ENCODE measurements at regions not wholly inside any gene's neighbourhood (a gene's known extent, or its start where the extent isn't known, plus 50 kb on each side); places are given as distances from the start of the nearest gene placed in this dataset.
"Not testable (repeated sequence)": the region's sequence is repeated elsewhere in the genome, so short reads cannot be mapped to it uniquely, and the experiment has no call there.

DNA sequence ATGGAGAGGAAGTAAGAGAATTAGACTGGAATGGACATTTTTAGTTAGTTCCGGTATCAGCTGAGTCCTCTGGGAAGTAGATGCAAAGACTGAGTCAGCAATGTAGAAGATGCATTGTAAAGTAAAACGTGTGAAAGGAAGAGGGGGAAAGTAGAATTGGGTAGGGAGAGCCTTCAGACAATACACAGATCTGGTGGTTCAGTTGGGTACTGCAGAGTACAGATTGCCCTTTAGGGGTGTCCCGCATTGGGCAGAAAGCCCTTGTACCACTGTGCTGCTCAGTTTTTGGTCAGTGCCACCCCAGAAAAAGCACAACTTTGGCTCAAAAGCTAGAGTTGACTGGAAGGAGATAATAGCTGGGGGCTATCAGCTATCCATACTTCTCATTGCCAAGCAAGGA is 247.4 kb downstream of the KBTBD8 start:
- Mint-ChIP-seq H3K9me3 (no peaks in the 10 kb centered on the region), H3K36me3 (ENCODE audit: low read depth) (no peaks in the 10 kb centered on the region), H3K4me3 (no peak overlapping the region), H3K27ac (no peak overlapping the region), H3K4me1 (no peaks in the 10 kb centered on the region), H3K27me3 (no peaks in the 10 kb centered on the region)
- no peak for DNase-seq
- POLR2A ChIA-PET = no interaction called here
- CTCF ChIA-PET = interaction anchor here (1.6 kb wide), 1 partner anchor 274 kb away, joined by 3 read pairs; no protein-coding TSS in a partner anchor

DNA sequence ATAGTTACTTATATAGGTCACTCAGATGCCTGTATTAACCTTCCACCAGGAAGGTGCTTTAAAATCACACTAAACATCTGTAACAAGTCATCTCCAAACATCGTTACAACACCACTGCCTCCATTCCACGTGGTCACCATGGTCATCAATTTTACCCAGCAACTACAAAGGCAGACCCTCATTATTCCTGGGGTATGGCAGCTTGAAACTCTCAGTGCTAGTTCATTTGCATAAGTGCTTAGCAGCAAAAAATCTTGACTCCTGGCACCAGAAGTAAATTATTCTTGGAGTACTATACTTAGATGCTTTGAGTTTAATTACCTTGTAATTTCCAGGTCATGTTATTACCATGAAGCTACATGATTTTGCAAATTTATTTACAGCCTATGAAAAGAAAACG is 250.6 kb downstream of the KBTBD8 start:
- ChIA-PET POLR2A (no interaction called here), CTCF (no interaction called here)
- Mint-ChIP-seq H3K9me3 (no peaks in the 10 kb centered on the region), H3K4me1 (no peaks in the 10 kb centered on the region), H3K27ac (no peak overlapping the region), H3K4me3 (no peak overlapping the region), H3K36me3 (ENCODE audit: low read depth) (no peaks in the 10 kb centered on the region), H3K27me3 (no peaks in the 10 kb centered on the region)
- DNase-seq = no peak

DNA sequence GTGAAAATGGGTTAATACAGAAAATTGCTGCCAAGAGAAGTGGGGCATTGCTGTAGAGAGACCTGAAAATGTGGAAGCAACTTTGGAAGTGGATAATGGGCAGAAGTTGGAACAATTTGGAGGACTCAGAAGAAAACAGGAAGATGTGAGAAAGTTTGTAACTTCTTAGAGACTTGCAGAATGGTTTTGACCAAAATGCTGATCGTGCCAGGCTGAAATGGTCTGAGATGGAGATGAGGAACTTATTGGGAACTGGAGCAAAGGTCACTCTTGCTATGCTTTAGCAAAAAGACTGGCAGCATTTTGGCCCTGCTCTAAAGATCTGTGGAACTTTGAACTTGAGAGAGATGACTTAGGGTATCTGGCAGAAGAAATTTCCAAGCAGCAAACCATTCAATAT is 254.8 kb downstream of the KBTBD8 start:
- POLR2A ChIA-PET; H3K4me1 Mint-ChIP-seq; H3K9me3 Mint-ChIP-seq; H3K27me3 Mint-ChIP-seq; H3K36me3 Mint-ChIP-seq (ENCODE audit: low read depth); H3K27ac Mint-ChIP-seq; CTCF ChIA-PET; H3K4me3 Mint-ChIP-seq; DNase-seq: not testable (repeated sequence)

DNA sequence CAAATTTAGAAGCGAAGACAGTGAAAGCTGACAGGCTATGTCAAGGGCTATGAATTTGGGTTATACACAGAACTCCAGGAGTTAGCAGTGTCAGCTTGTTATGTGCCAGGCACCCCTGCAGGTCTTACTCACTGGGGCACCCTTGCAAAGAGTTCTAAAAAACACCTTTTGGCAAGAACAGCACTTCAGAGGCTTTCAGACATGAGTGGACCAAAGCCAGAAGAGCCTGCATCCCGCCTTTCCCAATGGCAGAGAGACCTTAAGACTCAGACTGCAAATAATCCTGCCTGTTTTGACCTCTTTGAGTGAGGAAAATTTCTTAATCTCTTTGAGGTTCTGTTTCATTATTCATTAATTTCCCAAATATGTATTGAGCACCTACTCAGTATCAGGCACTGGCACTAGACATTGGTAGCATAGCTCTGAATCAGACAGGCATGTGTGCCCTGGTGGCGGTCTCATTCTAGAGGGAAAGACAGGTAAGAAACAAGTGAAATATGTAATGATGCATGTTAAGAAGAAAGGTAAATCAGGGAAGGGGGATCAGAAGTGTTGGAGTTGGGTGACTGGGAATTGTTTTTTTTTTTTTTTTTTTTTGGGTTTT is 280.0 kb downstream of the KBTBD8 start:
- no peak for DNase-seq
- Mint-ChIP-seq H3K27me3 (peaks cover 2% of the 10 kb centered on the region), H3K4me1 (no peaks in the 10 kb centered on the region), H3K27ac (no peak overlapping the region), H3K36me3 (ENCODE audit: low read depth) (no peaks in the 10 kb centered on the region), H3K4me3 (no peak overlapping the region), H3K9me3 (peaks cover 3% of the 10 kb centered on the region)
- ChIA-PET POLR2A (no interaction called here), CTCF (no interaction called here)

DNA sequence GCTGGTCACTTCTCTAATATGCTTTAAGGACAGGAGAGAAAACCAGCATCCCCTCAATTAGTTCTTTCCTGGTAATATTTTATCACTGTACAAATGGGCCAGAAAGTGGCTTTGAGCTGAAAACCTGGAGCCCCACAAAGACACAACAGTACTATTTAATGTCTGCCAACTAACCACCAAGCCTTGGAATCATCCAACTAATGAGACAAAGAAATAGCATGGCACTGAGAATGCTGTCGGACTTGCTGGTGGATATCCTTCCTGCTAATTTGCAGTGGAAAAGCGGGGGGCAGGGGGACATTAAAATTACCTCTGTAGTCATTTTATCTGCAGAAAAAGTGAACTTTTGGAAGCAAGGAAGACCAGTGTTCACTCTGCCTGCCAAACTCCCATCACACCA is 288.5 kb downstream of the KBTBD8 start:
- no peak for DNase-seq
- Mint-ChIP-seq H3K9me3 (peaks cover 2% of the 10 kb centered on the region), H3K4me1 (no peaks in the 10 kb centered on the region), H3K4me3 (no peak overlapping the region), H3K27me3 (no peaks in the 10 kb centered on the region), H3K36me3 (ENCODE audit: low read depth) (no peaks in the 10 kb centered on the region), H3K27ac (no peak overlapping the region)
- ChIA-PET POLR2A (no interaction called here), CTCF (no interaction called here)

DNA sequence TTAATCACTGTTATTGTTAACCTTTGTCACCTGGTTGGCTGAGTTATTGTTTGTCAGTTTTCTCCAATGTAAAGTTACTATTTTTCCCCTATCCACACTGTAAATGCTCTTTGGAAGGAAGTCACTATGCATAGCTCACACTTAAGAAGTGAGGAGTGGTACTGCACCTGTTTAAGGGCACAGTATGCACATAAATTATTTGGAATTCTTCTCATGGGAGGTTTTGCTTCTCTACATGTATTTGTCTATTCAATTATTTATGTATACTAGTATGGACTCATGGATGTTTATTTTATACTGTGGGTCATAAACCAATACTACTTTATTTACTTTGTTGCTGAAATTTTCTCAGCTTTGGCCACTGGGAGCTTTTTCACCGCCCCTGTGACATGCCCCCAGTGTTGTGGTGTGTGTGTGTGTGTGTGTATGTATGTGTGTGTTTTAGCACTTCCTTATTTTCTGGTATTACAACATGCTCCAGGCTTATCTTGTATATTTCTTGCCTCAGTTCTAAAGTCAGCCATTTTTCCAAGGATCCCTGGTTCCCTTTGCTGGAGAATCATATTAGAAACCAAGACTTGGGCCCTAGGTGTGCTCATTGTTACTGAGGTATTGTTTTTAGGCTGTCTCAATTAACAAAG is 290.5 kb downstream of the KBTBD8 start:
- Mint-ChIP-seq H3K9me3 (no peaks in the 10 kb centered on the region), H3K27me3 (no peaks in the 10 kb centered on the region), H3K4me3 (no peak overlapping the region), H3K4me1 (no peaks in the 10 kb centered on the region), H3K36me3 (ENCODE audit: low read depth) (no peaks in the 10 kb centered on the region), H3K27ac (no peak overlapping the region)
- no peak for DNase-seq
- ChIA-PET CTCF (no interaction called here), POLR2A (no interaction called here)

DNA sequence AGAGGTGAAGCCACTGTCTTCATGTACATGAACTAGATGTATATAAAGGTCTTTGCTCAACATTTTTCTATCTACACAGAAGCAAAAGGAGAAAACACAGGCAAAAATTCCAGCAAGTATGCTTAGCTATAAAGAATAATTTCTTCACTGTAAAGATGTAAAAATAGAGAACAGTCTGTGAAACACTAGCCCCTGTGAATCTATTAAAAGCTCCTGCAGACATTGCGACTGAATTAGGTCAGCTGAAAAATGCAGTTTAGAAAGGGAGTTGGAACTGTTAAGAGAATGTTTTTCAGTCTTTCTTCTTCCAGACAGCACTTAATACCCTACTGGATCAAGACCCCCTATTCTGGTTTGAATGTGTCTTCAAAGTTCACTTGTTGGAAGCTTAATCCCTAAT is 291.5 kb downstream of the KBTBD8 start:
- POLR2A ChIA-PET = no interaction called here
- H3K27me3 Mint-ChIP-seq = no peaks in the 10 kb centered on the region
- DNase-seq = no peak
- H3K27ac Mint-ChIP-seq = no peak overlapping the region
- CTCF ChIA-PET = no interaction called here
- H3K4me3 Mint-ChIP-seq = no peak overlapping the region
- H3K9me3 Mint-ChIP-seq = no peaks in the 10 kb centered on the region
- H3K4me1 Mint-ChIP-seq = no peaks in the 10 kb centered on the region
- H3K36me3 Mint-ChIP-seq (ENCODE audit: low read depth) = no peaks in the 10 kb centered on the region

DNA sequence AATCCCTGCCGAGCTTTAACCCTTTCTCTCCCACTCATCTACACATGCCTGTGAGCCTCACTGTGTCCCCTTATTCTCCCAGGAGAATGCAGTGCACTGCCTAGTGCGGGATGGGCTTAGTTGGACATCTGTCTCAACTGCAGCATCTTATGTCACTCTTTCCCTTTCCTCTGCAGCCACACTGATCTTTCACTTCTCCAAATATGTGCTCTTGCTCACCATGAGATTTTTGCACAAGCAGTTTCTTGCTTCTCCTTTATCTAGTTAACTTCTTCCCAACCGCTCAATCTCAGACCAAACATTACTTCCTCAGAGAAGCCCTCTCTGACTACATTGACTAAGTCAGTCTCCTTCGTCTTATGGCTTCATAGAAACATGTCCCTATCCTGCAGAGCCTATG is 292.3 kb downstream of the KBTBD8 start:
- Mint-ChIP-seq H3K4me1 (no peaks in the 10 kb centered on the region), H3K4me3 (no peak overlapping the region)
- CTCF ChIA-PET = no interaction called here

DNA sequence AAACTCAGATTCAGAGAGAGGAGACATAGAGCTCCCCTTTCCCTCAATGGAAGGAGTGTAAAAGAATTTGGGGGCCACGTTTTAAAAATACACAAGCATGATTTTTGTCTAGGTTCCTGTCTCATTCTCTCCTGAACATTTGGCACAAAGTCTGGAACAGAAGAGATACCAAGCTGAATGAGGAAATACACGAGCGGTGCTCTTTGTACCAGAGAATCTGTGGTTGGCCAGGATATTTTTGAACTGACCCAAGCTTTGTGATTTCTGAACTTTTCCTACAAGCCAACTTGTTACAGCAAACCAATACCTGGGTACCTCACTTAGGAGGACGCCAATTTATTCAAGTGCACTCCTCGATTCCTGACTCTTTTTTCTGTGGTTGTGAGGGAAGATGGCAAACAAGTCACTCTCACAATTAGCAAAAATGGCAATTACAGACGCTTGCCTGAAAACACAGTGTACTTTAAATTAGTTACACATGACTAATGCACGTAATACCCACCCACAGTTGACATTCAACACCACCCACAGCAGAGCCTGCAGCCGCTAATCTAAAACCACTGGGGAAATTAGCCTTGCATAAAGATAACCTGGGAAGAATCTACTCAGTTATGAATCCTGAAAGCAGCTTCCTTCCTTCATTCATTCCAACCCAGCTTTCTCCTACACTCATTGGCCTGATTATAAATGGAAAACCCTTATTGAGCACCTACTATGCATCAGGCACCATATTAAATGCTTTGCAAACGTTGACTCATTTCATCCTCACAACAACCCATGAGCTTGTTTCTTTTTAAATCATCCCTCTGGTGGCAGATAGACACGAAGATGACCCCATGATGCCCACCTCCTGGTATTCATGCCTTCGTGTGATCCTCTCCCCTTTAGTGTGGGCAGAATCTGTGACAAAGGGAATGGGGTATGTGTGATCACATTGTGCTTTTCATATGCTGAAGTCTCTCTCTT is 293.5 kb downstream of the KBTBD8 start:
- Mint-ChIP-seq H3K36me3 (ENCODE audit: low read depth) (no peaks in the 10 kb centered on the region), H3K4me3 (no peak overlapping the region), H3K9me3 (no peaks in the 10 kb centered on the region), H3K27ac (no peak overlapping the region), H3K27me3 (no peaks in the 10 kb centered on the region), H3K4me1 (no peaks in the 10 kb centered on the region)
- DNase-seq = no peak
- ChIA-PET POLR2A (no interaction called here), CTCF (no interaction called here)

More for the DNA sequence above, 292.3 kb downstream of the KBTBD8 start:
- Mint-ChIP-seq H3K27ac (no peak overlapping the region), H3K9me3 (no peaks in the 10 kb centered on the region), H3K27me3 (no peaks in the 10 kb centered on the region), H3K36me3 (ENCODE audit: low read depth) (no peaks in the 10 kb centered on the region)
- DNase-seq = no peak
- POLR2A ChIA-PET = no interaction called here

DNA sequence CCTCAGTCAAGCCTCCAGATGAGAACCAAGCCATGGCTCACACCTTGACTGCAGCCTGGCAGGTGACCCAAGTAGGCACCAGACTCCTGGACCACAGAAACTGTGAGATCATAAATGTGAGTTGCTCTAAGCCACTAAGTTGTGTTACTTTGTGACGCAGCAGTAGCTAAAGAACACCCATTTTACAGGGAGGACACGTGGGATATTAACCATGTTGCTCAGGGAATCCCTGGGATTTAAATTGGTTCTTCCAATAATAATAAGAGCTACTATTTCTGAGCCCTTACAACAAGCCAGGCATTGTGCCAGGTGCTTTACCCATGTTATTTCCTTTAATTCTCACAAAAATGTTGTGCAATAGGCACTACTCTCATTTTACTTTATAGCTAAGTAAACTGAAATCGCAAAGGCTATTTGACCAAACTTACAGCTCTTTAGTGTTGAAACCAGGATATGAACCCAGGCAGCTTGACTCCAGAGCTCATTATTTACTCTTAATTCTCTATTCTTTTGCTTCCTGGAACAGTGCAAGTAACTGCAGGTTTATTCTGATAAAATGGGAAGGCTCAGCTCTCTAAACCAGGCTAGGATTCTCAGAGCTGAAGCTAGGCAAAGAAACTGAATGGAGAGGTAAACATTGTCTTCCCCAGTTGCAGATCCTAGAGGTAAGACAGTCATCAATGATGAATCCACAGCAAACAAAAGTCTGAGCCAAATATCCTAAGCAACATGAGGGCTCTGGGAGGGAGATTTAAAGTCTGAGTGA is 294.4 kb downstream of the KBTBD8 start:
- Mint-ChIP-seq H3K27me3 (no peaks in the 10 kb centered on the region), H3K9me3 (no peaks in the 10 kb centered on the region), H3K4me1 (no peaks in the 10 kb centered on the region), H3K36me3 (ENCODE audit: low read depth) (no peaks in the 10 kb centered on the region), H3K27ac (no peak overlapping the region), H3K4me3 (no peak overlapping the region)
- no peak for DNase-seq
- CTCF ChIA-PET = no interaction called here
- POLR2A ChIA-PET = no interaction called here

DNA sequence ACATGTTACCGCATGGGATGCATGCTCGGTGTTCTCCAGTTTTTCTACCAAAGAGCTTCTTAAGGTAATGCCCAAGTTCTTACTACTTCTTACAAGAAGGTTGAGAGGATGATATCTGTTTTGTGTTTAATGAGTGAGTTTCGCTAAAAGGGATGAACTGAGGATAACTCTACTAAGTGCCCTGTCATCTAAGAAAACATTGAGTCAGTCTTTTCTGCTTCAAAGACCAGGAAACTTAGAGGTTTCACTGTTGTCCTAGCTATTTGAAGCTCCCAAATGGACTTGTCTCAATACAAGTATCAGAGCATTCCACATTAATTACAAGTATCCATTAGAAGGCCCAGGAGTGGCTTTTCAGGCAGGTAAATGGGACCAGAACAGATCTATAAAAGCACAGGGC is 296.2 kb downstream of the KBTBD8 start:
- Mint-ChIP-seq H3K27me3 (no peaks in the 10 kb centered on the region), H3K27ac (no peak overlapping the region), H3K36me3 (ENCODE audit: low read depth) (no peaks in the 10 kb centered on the region), H3K4me3 (no peak overlapping the region), H3K9me3 (no peaks in the 10 kb centered on the region), H3K4me1 (no peaks in the 10 kb centered on the region)
- ChIA-PET CTCF (no interaction called here), POLR2A (no interaction called here)
- DNase-seq = no peak

DNA sequence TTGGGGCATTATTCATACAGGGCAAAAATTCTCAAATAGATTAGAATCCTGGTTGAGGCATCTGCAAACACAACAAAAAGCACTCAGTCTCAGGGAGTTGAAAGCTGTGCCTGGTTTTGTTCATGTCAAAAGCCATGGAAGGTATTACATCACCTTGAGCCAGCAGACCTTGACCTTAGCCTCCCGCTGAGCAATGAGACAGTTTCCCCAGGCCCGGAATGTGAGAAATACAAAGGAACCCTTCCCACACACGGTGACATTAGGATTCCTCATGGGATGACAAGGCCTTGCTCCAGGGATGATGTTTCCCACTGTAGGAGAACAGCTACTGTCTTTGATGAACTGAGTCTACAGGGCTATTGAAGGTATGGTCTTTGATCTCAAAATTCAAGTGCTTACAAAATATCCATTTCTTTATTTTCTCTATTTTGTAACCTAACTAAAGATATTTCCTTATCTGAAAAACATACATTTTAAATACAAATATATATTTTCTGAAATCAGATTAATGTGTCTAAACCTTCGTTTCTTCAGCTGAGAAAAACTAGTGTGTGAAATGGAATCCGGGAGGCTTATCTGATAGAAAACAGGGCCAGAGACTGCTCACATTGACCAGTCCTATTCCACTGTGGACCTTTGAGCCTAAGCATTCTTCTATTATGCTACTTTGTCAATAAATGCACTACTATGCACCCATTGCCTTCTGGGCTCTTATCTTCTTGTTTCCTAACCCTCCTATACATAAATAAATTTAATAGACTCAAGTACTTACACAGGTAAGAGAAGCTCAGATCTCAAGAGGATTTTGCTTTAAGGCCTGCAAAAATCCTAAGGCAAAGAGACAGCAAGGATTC is 298.2 kb downstream of the KBTBD8 start:
- no peak for DNase-seq
- ChIA-PET POLR2A (no interaction called here), CTCF (no interaction called here)
- no peak overlapping the region for H3K27ac Mint-ChIP-seq
- H3K36me3 Mint-ChIP-seq (ENCODE audit: low read depth) = no peaks in the 10 kb centered on the region
- H3K27me3 Mint-ChIP-seq = no peaks in the 10 kb centered on the region
- no peaks in the 10 kb centered on the region for H3K9me3 Mint-ChIP-seq
- H3K4me3 Mint-ChIP-seq = no peak overlapping the region
- H3K4me1 Mint-ChIP-seq = no peaks in the 10 kb centered on the region
